ENCODE measurements at regions not wholly inside any gene's neighbourhood (a gene's known extent, or its start where the extent isn't known, plus 50 kb on each side); places are given as distances from the start of the nearest gene placed in this dataset.

GRCh38 chr16:61564716-61565115 lies 471.5 kb downstream of the CDH8 start:
- TF ChIP-seq CTCF (conservative IDR thresholded peaks at IDR 0.05) (no peak), ZFX (IDR thresholded peaks at IDR 0.05) (no peak)
